ENCODE measurements at regions not wholly inside any gene's neighbourhood (a gene's known extent, or its start where the extent isn't known, plus 50 kb on each side); places are given as distances from the start of the nearest gene placed in this dataset.
"Not testable (repeated sequence)": the region's sequence is repeated elsewhere in the genome, so short reads cannot be mapped to it uniquely, and the experiment has no call there.

GRCh38 chr11:24233041-24233440, 263.8 kb upstream of the LUZP2 start:
- DNase-seq, result no peak

GRCh38 chr11:24234822-24235508, 261.9 kb upstream of the LUZP2 start:
- no peak for DNase-seq

- no peak for DNase-seq
Observed at GRCh38 chr11:24238771-24239645, 257.8 kb upstream of the LUZP2 start.

GRCh38 chr11:24239930-24240329, 256.9 kb upstream of the LUZP2 start:
- DNase-seq, result no peak

- no peak for DNase-seq
Observed at GRCh38 chr11:24240496-24241175, 256.2 kb upstream of the LUZP2 start.

GRCh38 chr11:24246715-24247114, 250.1 kb upstream of the LUZP2 start:
- DNase-seq, result no peak

GRCh38 chr11:24247846-24248245, 249.0 kb upstream of the LUZP2 start:
- DNase-seq, result no peak

GRCh38 chr11:24249921-24250320, 246.9 kb upstream of the LUZP2 start:
- DNase-seq, result no peak

GRCh38 chr11:24253237-24253760, 243.6 kb upstream of the LUZP2 start:
- DNase-seq, result no peak

- no peak for DNase-seq
Observed at GRCh38 chr11:24264868-24265267, 232.0 kb upstream of the LUZP2 start.

GRCh38 chr11:24267014-24267413, 229.8 kb upstream of the LUZP2 start:
- DNase-seq, result no peak

- no peak for DNase-seq
Observed at GRCh38 chr11:24271798-24272197, 225.1 kb upstream of the LUZP2 start.

- not testable (repeated sequence) for DNase-seq
Observed at GRCh38 chr11:24274214-24274781, 222.6 kb upstream of the LUZP2 start.

GRCh38 chr11:24286238-24286637, 210.6 kb upstream of the LUZP2 start:
- no peak for DNase-seq

GRCh38 chr11:24289301-24289700, 207.6 kb upstream of the LUZP2 start:
- no peak for DNase-seq

- DNase-seq, result no peak
Observed at GRCh38 chr11:24293964-24294363, 202.9 kb upstream of the LUZP2 start.

GRCh38 chr11:24295360-24295759, 201.5 kb upstream of the LUZP2 start:
- no peak for DNase-seq

- no peak for DNase-seq
Observed at GRCh38 chr11:24297461-24297860, 199.4 kb upstream of the LUZP2 start.

GRCh38 chr11:24298146-24298545, 198.7 kb upstream of the LUZP2 start:
- no peak for DNase-seq

GRCh38 chr11:24311974-24312373, 184.9 kb upstream of the LUZP2 start:
- DNase-seq, result no peak

GRCh38 chr11:24312464-24313238, 184.2 kb upstream of the LUZP2 start:
- no peak for DNase-seq

- DNase-seq, result no peak
Observed at GRCh38 chr11:24321229-24321628, 175.6 kb upstream of the LUZP2 start.

Measured in CD4-positive, alpha-beta T cell treated with Interleukin-10 for 1 hour (primary cell).